GM23338 (cell line): ENCODE measurements at regions not wholly inside any gene's neighbourhood (a gene's known extent, or its start where the extent isn't known, plus 50 kb on each side); places are given as distances from the start of the nearest gene placed in this dataset.

ENCODE experiments used
- ATAC-seq: fragments of 200-7000 bp; cut with Tn5 transposase; 3 replicates; pipeline ENCODE4 v1.9.1; 2020
- DNase-seq: peaks from one replicate; pipeline ENCODE4 v3.0.0-alpha.2; 2015; ENCODE audit warnings: low spot score
- H2AFZ ChIP-seq: fragments of 200-600 bp; sonication (generic); 2 replicates; pipeline ENCODE4 v1.8.0; 2016; ENCODE audit warnings: antibody characterized with exemption, mild to moderate bottlenecking, moderate library complexity
- H3F3A ChIP-seq: fragments of 200-600 bp; sonication (generic); replicated peaks from 2 replicates; pipeline ENCODE4 v1.8.0; 2017; ENCODE audit warnings: antibody characterized with exemption, mixed run types, low read depth
- H3K27ac ChIP-seq: fragments of 200-600 bp; sonication (generic); 2 replicates; pipeline ENCODE4 v1.6.1; 2016; ENCODE audit warnings: low read depth
- H3K27me3 ChIP-seq: fragments of 200-600 bp; sonication (generic); 2 replicates; pipeline ENCODE4 v1.8.0; 2016; ENCODE audit warnings: mild to moderate bottlenecking, mixed run types, moderate library complexity; ENCODE audit not compliant: insufficient read depth
- H3K36me3 ChIP-seq: fragments of 200-600 bp; sonication (generic); 2 replicates; pipeline ENCODE4 v1.8.0; 2016; ENCODE audit warnings: mild to moderate bottlenecking; ENCODE audit not compliant: insufficient read depth
- H3K4me1 ChIP-seq: fragments of 200-600 bp; sonication (generic); 2 replicates; pipeline ENCODE4 v1.8.0; 2016; ENCODE audit warnings: mild to moderate bottlenecking, moderate library complexity; ENCODE audit not compliant: insufficient read depth
- H3K4me2 ChIP-seq: fragments of 200-600 bp; sonication (generic); 2 replicates; pipeline ENCODE4 v1.7.1; 2017; ENCODE audit warnings: mixed run types
- H3K4me3 ChIP-seq: fragments of 200-600 bp; sonication (generic); 2 replicates; pipeline ENCODE4 v1.6.1; 2016; ENCODE audit warnings: mixed run types
- H3K79me2 ChIP-seq: fragments of 200-600 bp; sonication (generic); replicated peaks from 2 replicates; pipeline ENCODE4 v1.8.0; 2017; ENCODE audit warnings: mild to moderate bottlenecking; ENCODE audit not compliant: insufficient read depth
- H3K9me2 ChIP-seq: fragments of 200-600 bp; sonication (generic); 2 replicates; pipeline ENCODE4 v1.8.0; 2017; ENCODE audit not compliant: insufficient read depth
- H4K20me1 ChIP-seq: fragments of 200-600 bp; sonication (generic); replicated peaks from 2 replicates; pipeline ENCODE4 v1.8.0; 2017; ENCODE audit warnings: mild to moderate bottlenecking; ENCODE audit not compliant: insufficient read depth
- H3K27ac Mint-ChIP-seq: 2 replicates; pipeline ENCODE4 v1.8.0; 2020; ENCODE audit warnings: inconsistent platforms, mild to moderate bottlenecking, moderate library complexity, mixed read lengths
- H3K27me3 Mint-ChIP-seq: 3 replicates; pipeline ENCODE4 v1.8.0; 2022; ENCODE audit warnings: low read depth, mild to moderate bottlenecking, moderate library complexity, mixed read lengths, inconsistent platforms; ENCODE audit not compliant: insufficient read depth, poor library complexity
- H3K36me3 Mint-ChIP-seq: 3 replicates; pipeline ENCODE4 v1.8.0; 2021; ENCODE audit warnings: low read depth, mild to moderate bottlenecking, inconsistent platforms, moderate library complexity, mixed read lengths
- H3K4me1 Mint-ChIP-seq: 3 replicates; pipeline ENCODE4 v1.8.0; 2020; ENCODE audit warnings: mild to moderate bottlenecking, inconsistent platforms, mixed read lengths
- H3K4me3 Mint-ChIP-seq: 3 replicates; pipeline ENCODE4 v1.8.0; 2021; ENCODE audit warnings: moderate library complexity, mild to moderate bottlenecking, inconsistent platforms, mixed read lengths
- H3K9me3 Mint-ChIP-seq: 3 replicates; pipeline ENCODE4 v1.8.0; 2020; ENCODE audit warnings: moderate library complexity, mild to moderate bottlenecking, inconsistent platforms, mixed read lengths
- CREB1 ChIP-seq: fragments of 250-450 bp; sonication (Bioruptor Pico); IDR thresholded peaks from 2 replicates; pipeline ENCODE4 v1.5.0; 2020; ENCODE audit warnings: low read depth, mild to moderate bottlenecking, moderate library complexity
- EZH2 ChIP-seq: fragments of 200-600 bp; sonication (generic); IDR thresholded peaks from one replicate; pipeline ENCODE4 v1.8.0; 2017; ENCODE audit warnings: antibody characterized with exemption, mild to moderate bottlenecking, low read depth; ENCODE audit not compliant: unreplicated experiment
- EZH2phosphoT487 ChIP-seq: fragments of 200-600 bp; sonication (generic); IDR thresholded peaks from one replicate; pipeline ENCODE4 v1.8.1; 2018; ENCODE audit warnings: antibody characterized with exemption; ENCODE audit not compliant: unreplicated experiment
- JUNB ChIP-seq: IDR thresholded peaks from one replicate; pipeline ENCODE4 v1.6.1; 2016; ENCODE audit warnings: antibody characterized with exemption; ENCODE audit not compliant: unreplicated experiment
- NANOG ChIP-seq: IDR thresholded peaks from 2 replicates; pipeline ENCODE4 v1.6.1; 2016; ENCODE audit warnings: antibody characterized with exemption, borderline replicate concordance
- STAT1 ChIP-seq: IDR thresholded peaks from one replicate; pipeline ENCODE4 v1.6.1; 2016; ENCODE audit warnings: antibody characterized with exemption; ENCODE audit not compliant: unreplicated experiment
- ZNF331 ChIP-seq: fragments of 250-450 bp; sonication (Bioruptor Pico); IDR thresholded peaks from 2 replicates; pipeline ENCODE4 v1.5.0; 2020; ENCODE audit warnings: low read depth, mild to moderate bottlenecking, moderate library complexity
- ZNF462 ChIP-seq: fragments of 250-450 bp; sonication (Bioruptor Pico); IDR thresholded peaks from 2 replicates; pipeline ENCODE4 v1.5.0; 2020; ENCODE audit warnings: mild to moderate bottlenecking, moderate library complexity

- DNase-seq (no peak), ATAC-seq (no peak)
- Mint-ChIP-seq H3K36me3 (no peaks in the 10 kb centered on the region; the same call in 2 of the 3 replicates), H3K27ac (no peak overlapping the region), H3K4me1 (peaks cover 39% of the 10 kb centered on the region), H3K4me3 (no peak overlapping the region), H3K27me3 (peaks cover 65% of the 10 kb centered on the region), H3K9me3 (no peaks in the 10 kb centered on the region)
- Histone ChIP-seq H3K4me2 (no peak overlapping the region), H3K4me3 (no peak overlapping the region), H3K27ac (no peak overlapping the region), H3K79me2 (no peaks in the 10 kb centered on the region), H4K20me1 (no peaks in the 10 kb centered on the region), H3K36me3 (no peaks in the 10 kb centered on the region), H3F3A (peaks cover 15% of the 10 kb centered on the region), H2AFZ (no peak overlapping the region), H3K4me1 (peaks cover 32% of the 10 kb centered on the region), H3K27me3 (peaks cover 81% of the 10 kb centered on the region), H3K9me2 (no peaks in the 10 kb centered on the region)
- TF ChIP-seq EZH2phosphoT487: no peak
- no peak for TF ChIP-seq ZNF462
- no peak for TF ChIP-seq NANOG
- no peak for TF ChIP-seq JUNB
- TF ChIP-seq EZH2: no peak
- no peak for TF ChIP-seq ZNF331 (CRISPR knock-in tag)
Measured at GRCh38 chr1:90831910-90832309, 114.8 kb upstream of the BARHL2 start.

- no peaks in the 10 kb centered on the region for H3K4me1 ChIP-seq
- Mint-ChIP-seq H3K4me1 (peaks cover 3% of the 10 kb centered on the region; the same call in 1 of the 3 replicates), H3K9me3 (no peaks in the 10 kb centered on the region), H3K4me3 (no peak overlapping the region), H3K27me3 (peaks cover 18% of the 10 kb centered on the region), H3K36me3 (no peaks in the 10 kb centered on the region), H3K27ac (no peak overlapping the region)
- no peaks in the 10 kb centered on the region for H3K79me2 ChIP-seq
- no peak overlapping the region for H2AFZ ChIP-seq
- H3K9me2 ChIP-seq: no peaks in the 10 kb centered on the region; the same call in 1 of the 2 replicates
- no peaks in the 10 kb centered on the region; the same call in 1 of the 2 replicates for H4K20me1 ChIP-seq
- peaks cover 32% of the 10 kb centered on the region for H3K27me3 ChIP-seq
- H3K4me2 ChIP-seq: no peak overlapping the region
- no peaks in the 10 kb centered on the region for H3K36me3 ChIP-seq
- DNase-seq (no peak), ATAC-seq (no peak)
- no peaks in the 10 kb centered on the region for H3F3A ChIP-seq
- H3K4me3 ChIP-seq: no peak overlapping the region
- no peak overlapping the region for H3K27ac ChIP-seq
- TF ChIP-seq EZH2 (no peak), EZH2phosphoT487 (no peak), STAT1 (no peak), CREB1 (CRISPR knock-in tag) (no peak)
Measured at GRCh38 chr1:90826834-90827233, 109.7 kb upstream of the BARHL2 start.
